Panc1 (cell line): ENCODE measurements at regions not wholly inside any gene's neighbourhood (a gene's known extent, or its start where the extent isn't known, plus 50 kb on each side); places are given as distances from the start of the nearest gene placed in this dataset.

Experiments
- CTCF ChIP-seq: fragments of 450-650 bp; IDR thresholded peaks from 2 replicates; pipeline ENCODE4 v1.5.1; 2017; ENCODE audit warnings: mild to moderate bottlenecking
- POLR2AphosphoS5 ChIP-seq: IDR thresholded peaks from 2 replicates; pipeline ENCODE4 v1.6.1; 2012; ENCODE audit warnings: mild to moderate bottlenecking, low read depth, low read length, moderate library complexity
- REST ChIP-seq, 2 experiments: IDR thresholded peaks; 2 replicates each; pipeline ENCODE4 v1.6.1; 2011 to 2012; ENCODE audit warnings: low read depth in 2 of 2, control low read depth in 1 of 2, low read length in 1 of 2, mild to moderate bottlenecking in 1 of 2, moderate library complexity in 1 of 2; ENCODE audit not compliant: insufficient read depth in 1 of 2
- TCF7L2 ChIP-seq: IDR thresholded peaks from 2 replicates; pipeline ENCODE4 v1.6.1; 2011; ENCODE audit warnings: mild to moderate bottlenecking, low read depth, low read length, inconsistent platforms

GRCh38 chr2:236951830-236952475 is 133.7 kb upstream of the COPS8 start:
- TF ChIP-seq CTCF = no peak
- no peak for TF ChIP-seq POLR2AphosphoS5
- no peak for TF ChIP-seq REST (IDR thresholded peaks at IDR 0.05; ENCODE audit: insufficient read depth in 1 of 2, low read depth in 2 of 2, low read length in 1 of 2)
- TF ChIP-seq TCF7L2 = no peak
